DMS 273 (cell line): ENCODE measurements at regions not wholly inside any gene's neighbourhood (a gene's known extent, or its start where the extent isn't known, plus 50 kb on each side); places are given as distances from the start of the nearest gene placed in this dataset.

Source experiments
- DNase-seq: peaks from one replicate; lab custom pipeline; 2025; ENCODE audit not compliant: unreplicated experiment; lab: John Stamatoyannopoulos, UW

- no peak for DNase-seq
These were observed 601.9 kb upstream of the REG3G start for GRCh38 chr2:78423631-78424030.

DNA sequence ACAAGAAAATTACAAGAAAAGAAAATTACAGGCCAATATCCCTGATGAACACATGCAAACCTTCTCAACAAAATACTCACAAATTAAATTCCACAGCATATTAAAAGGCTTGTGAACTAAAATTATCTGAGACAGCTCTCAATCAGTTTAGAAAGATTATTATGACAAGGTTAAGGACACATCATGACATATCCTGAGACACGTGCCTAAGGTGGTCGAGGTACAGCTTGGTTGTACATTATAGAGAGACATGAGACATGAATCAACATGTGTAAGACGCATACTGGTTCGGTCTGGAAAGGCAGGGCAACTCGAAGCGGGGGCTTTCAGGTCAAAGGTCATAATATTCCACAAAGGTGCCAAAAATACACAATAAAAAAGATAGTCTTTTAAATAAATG lies 598.3 kb upstream of the REG3G start:
- no peak for DNase-seq

GRCh38 chr2:78431241-78431640 lies 594.3 kb upstream of the REG3G start:
- DNase-seq, result no peak

DNA sequence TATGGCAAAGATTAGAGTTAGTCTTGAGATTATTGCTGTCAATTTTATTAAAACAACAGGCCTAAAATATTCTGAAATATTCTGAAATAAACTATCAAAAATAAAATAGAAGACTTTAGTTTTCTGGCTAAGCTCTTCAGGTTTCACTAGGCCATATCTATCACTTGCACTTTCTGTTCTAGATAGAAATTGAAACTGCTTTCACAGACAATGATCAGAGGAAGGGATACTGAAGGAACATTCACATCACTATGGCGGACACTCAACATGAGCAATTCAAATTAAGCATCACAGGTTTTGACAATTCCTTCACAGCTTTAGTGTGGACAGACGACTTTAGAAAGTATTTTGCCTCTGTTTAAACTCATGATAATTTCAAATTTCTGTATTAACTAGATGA lies 586.4 kb upstream of the REG3G start:
- no peak for DNase-seq

GRCh38 chr2:78455586-78455985 lies 569.9 kb upstream of the REG3G start:
- DNase-seq, result no peak

- DNase-seq, result no peak
These were observed 568.2 kb upstream of the REG3G start for GRCh38 chr2:78457269-78457668.

DNA sequence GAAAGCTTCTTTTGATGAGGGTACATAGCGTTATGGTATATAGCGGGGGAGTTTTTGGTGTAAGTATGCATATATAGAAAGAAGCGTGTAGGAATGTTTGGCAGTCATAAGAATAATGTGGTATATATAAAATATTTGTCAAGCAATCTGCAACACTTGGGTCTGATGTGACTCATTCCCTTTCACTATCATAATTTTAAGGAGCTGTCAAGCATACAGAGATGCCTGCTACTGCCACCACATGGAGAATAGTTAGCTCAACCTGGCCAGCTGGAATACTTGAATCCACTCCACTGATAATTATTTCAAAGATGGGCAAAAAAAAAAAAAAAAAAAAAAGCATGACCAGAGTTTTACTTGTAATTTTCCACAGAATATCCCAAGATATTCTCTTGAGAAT lies 559.8 kb upstream of the REG3G start:
- DNase-seq, result no peak

DNA sequence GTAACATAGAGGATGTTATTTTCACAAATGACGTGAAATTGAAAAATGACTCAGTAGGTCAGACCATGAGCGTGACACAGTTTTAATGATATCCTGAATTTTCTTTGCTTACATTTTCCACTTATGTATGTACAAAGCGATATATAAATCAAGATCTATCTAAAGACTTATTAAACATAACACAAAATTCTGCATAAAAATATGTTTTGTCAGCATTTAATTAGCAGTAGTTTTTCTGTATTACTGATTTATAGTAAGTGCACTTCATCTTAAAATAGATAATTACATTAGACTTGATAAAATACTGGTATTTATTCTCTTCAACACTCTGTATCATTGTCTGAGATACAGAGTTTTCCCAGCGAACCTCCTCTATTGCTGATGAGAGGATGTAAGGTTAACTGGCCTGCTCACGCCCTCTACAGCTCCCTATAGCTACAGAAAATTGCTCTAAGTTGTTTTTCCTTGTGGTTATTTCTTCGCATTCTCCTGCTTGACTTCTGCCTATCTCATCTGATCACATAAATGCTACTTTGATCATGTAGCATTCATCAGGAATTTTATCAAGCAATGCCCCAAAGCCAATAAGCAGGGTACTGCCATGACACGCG lies 548.8 kb upstream of the REG3G start:
- no peak for DNase-seq

DNA sequence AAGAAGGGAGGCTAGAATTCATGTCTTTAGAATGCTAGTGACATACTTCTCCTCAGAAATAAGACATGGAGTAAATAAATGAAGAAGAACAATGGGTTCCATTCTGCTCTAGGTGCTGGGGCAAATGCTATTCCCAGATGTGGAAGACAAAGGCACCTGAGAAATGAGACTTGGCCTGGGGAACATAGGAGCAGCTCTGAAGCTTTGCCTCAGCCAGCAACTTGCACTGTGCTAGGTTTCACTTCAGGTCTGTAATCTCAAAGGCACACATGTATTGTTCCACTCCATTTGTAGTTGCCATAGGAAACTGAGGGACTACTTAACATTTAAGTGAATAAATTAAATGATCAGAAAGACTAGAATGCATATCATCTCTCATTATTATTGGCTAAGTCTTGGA lies 538.9 kb upstream of the REG3G start:
- no peak for DNase-seq

- DNase-seq, result no peak
These were observed 527.4 kb upstream of the REG3G start for GRCh38 chr2:78498125-78498524.

- DNase-seq, result no peak
These were observed 519.2 kb upstream of the REG3G start for GRCh38 chr2:78506301-78506700.

GRCh38 chr2:78521938-78522337 lies 503.6 kb upstream of the REG3G start:
- DNase-seq, result no peak

GRCh38 chr2:78532762-78533379 lies 492.6 kb upstream of the REG3G start:
- no peak for DNase-seq

GRCh38 chr2:78535395-78535794 lies 490.1 kb upstream of the REG3G start:
- no peak for DNase-seq

DNA sequence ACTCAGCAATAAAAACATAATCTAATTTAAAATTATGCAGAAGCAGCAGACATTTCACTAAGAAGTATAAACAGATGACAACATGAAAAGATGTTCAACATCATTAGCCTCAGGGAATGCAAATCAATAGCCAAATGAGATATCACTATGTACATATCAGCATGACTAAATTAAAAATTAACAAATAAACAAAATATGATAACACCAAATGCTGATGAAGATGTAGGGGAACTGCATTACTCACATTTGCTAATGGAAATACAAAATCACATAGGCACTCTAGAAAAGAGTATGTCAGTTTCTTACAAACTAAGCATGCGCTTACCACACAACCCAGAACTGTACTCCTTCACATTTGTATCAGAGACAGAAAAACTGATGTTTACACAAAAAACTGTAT lies 487.2 kb upstream of the REG3G start:
- no peak for DNase-seq

DNA sequence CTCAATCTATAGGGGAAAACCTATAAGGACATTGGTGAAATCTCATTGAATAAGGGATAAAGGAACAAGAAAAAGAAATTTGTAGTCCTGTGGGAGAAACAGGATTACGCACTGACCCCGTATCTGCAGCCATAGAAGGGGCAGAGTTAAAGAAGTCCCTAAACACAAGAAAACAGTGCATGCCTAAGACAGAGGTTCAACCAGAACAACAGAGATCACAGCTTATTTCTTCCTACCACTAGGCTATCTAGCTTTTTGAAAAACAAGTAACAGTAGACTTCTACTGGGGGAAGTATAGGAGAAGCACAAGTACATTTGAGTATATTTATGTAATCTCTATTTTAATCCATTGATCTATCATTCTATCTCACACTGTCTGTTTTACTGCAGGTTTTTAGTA lies 485.2 kb upstream of the REG3G start:
- DNase-seq, result no peak

DNA sequence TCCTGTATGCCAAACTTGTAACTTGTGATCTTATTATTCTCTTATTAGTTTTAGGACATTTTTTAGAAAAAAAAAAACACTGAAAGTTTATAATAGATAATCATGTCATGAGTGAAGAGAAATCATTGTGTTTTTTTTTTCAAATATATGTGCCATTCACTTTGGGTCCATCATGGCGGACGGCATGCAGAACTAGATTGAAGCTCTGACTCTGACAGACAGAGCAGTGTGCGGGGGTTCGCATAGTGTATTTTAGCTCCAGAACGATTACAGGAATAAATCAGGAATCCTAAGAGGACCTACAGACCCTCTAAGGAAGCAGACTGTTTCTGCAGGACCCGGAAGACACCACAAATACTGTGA lies 484.4 kb upstream of the REG3G start:
- no peak for DNase-seq

DNA sequence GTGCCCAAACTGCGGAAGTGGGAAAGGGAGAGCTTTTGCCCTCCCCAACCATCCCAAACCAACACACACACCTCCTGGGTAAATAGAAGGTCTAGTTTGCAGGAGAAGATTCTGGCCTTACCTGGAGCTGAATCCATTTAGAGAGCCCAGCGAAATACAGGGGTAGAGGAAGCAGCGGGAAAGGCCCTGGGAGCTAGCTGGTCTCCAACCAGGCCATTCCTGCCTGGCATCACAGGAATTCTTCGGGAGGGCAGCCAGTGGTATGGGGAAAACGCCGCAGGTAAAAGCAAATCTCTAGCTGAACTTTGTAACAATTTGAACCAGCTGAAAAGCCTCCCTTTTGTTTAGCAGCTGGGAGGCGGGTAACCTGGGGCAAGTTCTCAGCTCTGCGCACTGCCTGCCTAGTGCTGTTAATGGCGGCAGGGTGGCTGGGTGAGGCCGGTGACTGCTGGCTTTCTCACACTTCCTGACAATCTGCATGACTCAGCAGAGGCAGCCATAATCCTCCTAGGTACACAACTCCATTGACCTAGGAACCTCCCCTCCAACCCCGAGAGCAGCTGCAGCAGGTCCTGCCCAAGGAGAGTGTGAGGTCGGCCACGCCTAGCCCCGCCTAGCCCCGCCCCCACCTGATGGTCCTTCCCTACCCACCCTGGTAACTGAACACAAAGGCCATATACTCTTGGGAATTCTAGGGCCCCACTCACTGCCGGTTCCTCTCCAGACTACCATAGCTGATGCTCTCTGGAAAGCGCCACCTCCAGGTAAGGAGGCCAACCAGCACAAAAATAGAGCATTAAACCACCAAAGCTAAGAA lies 483.8 kb upstream of the REG3G start:
- no peak for DNase-seq

GRCh38 chr2:78546843-78547242 lies 478.7 kb upstream of the REG3G start:
- DNase-seq, result no peak

DNA sequence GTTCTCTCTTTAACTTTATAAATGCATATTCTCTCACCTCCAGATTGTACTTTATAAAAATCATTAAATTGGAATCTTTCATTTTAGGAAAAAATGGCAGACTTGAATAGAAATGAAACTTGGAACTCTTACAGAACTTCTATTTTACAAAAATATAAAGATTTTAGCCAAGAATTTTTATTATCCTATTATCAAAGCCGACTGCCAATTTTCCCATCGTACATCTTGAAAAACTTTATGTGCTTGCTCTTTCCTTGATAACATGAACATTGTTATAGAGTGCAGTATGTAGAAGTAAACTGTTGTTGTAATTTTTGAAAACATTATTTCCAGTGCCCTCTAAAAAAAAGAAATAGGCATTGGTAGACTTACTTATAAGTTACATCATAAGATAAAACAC lies 475.7 kb upstream of the REG3G start:
- DNase-seq, result no peak

DNA sequence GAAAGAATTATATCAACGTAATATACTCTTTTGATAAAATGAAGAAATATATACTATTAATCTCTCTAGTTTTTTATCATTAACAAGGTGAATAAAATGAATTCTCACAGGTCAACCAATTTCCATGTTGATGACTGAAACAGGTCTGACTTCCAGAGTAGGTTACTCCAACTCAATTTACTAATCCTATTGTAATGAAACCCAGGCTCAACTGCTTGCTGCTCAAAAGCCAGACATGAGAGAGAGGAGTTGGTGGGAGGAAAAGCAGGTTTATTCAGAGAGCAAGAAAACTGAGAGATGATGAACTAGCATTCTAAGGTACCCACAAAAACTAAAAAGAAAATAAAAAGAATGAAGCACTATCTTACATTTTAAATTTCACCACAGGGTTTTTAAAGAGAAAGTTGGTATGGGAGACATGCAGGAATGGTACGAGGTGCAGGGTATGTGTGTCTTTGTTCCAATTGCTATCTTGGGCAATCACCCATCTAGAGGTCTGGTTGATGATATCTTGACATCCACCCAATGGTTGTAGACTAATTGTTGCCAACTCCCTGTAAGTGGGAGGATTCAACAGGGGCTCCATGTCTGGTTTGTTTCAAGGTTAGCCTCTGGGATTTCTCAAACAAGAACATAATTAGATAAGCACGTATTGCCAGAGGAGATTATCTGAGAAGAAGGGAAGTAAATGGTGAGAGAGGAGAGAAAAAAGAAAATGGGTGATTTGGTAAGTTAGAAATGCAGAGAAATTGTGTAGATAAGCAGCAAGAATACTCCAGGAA lies 471.4 kb upstream of the REG3G start:
- DNase-seq, result no peak

DNA sequence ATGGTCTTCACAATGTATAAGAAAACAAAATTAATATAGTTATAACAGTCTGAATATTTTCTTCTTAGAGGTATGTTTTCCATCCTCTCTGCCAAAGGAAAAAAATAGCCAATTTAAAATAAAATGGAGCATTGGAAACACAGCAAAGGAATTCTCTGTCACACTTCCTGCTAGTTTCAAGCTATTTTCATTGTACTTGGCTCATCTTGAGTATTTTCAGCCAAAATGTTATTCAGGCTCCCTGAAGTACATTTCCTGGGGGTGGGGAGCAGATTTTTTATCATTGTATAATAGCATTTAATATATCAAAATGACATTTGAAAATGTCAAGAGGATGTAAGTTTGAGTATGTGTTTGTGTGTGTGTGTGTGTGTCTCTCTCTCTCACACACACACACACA lies 463.6 kb upstream of the REG3G start:
- DNase-seq, result no peak
